Fibroblast of lung (primary cell): ENCODE measurements at regions not wholly inside any gene's neighbourhood (a gene's known extent, or its start where the extent isn't known, plus 50 kb on each side); places are given as distances from the start of the nearest gene placed in this dataset.

ENCODE experiments used
- DNase-seq, 2 donors: peaks; one replicate each; pipeline versions ENCODE4 v3.0.0 to v3.0.0-alpha.2; 2010; ENCODE audit warnings: low read depth in 2 of 2
- H2AFZ ChIP-seq: 2 replicates; pipeline ENCODE4 v1.5.1; 2012; ENCODE audit warnings: low read length, control low read depth, inconsistent platforms
- H3K27ac ChIP-seq: 2 replicates; pipeline ENCODE4 v1.5.1; 2011; ENCODE audit warnings: low read length, control low read depth; ENCODE audit not compliant: insufficient read depth
- H3K27me3 ChIP-seq: 2 replicates; pipeline ENCODE4 v1.5.1; 2011; ENCODE audit warnings: mild to moderate bottlenecking, low read length; ENCODE audit not compliant: control insufficient read depth, insufficient read depth
- H3K36me3 ChIP-seq: 2 replicates; pipeline ENCODE4 v1.5.1; 2011; ENCODE audit warnings: low read length; ENCODE audit not compliant: control insufficient read depth, insufficient read depth
- H3K4me1 ChIP-seq: 2 replicates; pipeline ENCODE4 v1.5.1; 2011; ENCODE audit warnings: low read length; ENCODE audit not compliant: control insufficient read depth, insufficient read depth; ENCODE audit errors: extremely low read depth
- H3K4me2 ChIP-seq: 2 replicates; pipeline ENCODE4 v1.5.1; 2011; ENCODE audit warnings: low read length, control low read depth; ENCODE audit not compliant: insufficient read depth; ENCODE audit errors: extremely low read depth
- H3K4me3 ChIP-seq, 4 experiments: fragments of 200-600 bp in 1 of 4; sonication (generic) in 1 of 4; replicated peaks in 1 of 4; 2 replicates each; pipeline ENCODE4 v1.5.1; 2011 to 2016; ENCODE audit warnings: low read length in 4 of 4, low read depth in 3 of 4, mild to moderate bottlenecking in 3 of 4, control low read depth in 2 of 4, inconsistent platforms in 1 of 4, mixed read lengths in 1 of 4; ENCODE audit not compliant: insufficient read depth in 1 of 4; ENCODE audit errors: control extremely low read depth in 1 of 4
- H3K79me2 ChIP-seq: 2 replicates; pipeline ENCODE4 v1.5.1; 2012; ENCODE audit warnings: mild to moderate bottlenecking, low read length, inconsistent platforms; ENCODE audit not compliant: control insufficient read depth, insufficient read depth
- H3K9ac ChIP-seq: 2 replicates; pipeline ENCODE4 v1.5.1; 2011; ENCODE audit warnings: mild to moderate bottlenecking, low read length, control low read depth; ENCODE audit not compliant: insufficient read depth
- H3K9me3 ChIP-seq: 2 replicates; pipeline ENCODE4 v1.5.1; 2012; ENCODE audit warnings: low read depth, low read length; ENCODE audit not compliant: control insufficient read depth, insufficient read depth
- H4K20me1 ChIP-seq: 2 replicates; pipeline ENCODE4 v1.5.1; 2011; ENCODE audit warnings: low read length; ENCODE audit not compliant: control insufficient read depth, insufficient read depth; ENCODE audit errors: extremely low read depth
- EZH2 ChIP-seq: IDR thresholded peaks from 2 replicates; pipeline ENCODE4 v1.5.1; 2012; ENCODE audit warnings: low read length, control low read depth, mild to moderate bottlenecking; ENCODE audit errors: missing control alignments
- TF ChIP-seq, protein P1 (sequence below), 2 donors: IDR thresholded peaks in 1 of 2; conservative IDR thresholded peaks in 1 of 2; 1 replicate in 1 of 2; 2 replicates in 1 of 2; pipeline ENCODE4 v1.5.1; 2011 to 2012; ENCODE audit warnings: low read length in 2 of 2, control low read depth in 1 of 2, inconsistent platforms in 1 of 2, low read depth in 1 of 2, mild to moderate bottlenecking in 1 of 2

DNA sequence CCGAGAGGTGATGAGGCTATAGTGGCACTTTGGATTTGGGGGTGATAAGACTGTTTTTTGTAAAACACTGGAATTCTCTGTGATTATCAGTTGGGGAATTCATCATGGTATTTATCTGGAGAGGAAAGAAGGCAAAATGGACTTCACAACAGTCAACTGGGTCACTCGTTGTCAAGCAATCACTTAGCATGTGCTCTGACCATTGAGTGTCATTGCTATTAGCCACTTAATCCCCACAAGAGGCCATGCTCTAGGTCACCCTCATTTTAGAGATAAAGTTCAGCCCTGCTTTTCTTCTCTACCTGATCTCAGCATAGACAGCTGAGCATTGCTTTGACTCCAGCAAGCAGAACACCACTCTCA is 160.1 kb upstream of the PITX1 start:
- DNase-seq: no peak
- peak overlapping the region; percentile 30 for H3K4me2 ChIP-seq
- no peak overlapping the region for H3K4me3 ChIP-seq
- H4K20me1 ChIP-seq: no peaks in the 10 kb centered on the region
- no peaks in the 10 kb centered on the region for H3K36me3 ChIP-seq
- peaks cover 14% of the 10 kb centered on the region for H3K4me1 ChIP-seq
- TF ChIP-seq, protein P1, sequence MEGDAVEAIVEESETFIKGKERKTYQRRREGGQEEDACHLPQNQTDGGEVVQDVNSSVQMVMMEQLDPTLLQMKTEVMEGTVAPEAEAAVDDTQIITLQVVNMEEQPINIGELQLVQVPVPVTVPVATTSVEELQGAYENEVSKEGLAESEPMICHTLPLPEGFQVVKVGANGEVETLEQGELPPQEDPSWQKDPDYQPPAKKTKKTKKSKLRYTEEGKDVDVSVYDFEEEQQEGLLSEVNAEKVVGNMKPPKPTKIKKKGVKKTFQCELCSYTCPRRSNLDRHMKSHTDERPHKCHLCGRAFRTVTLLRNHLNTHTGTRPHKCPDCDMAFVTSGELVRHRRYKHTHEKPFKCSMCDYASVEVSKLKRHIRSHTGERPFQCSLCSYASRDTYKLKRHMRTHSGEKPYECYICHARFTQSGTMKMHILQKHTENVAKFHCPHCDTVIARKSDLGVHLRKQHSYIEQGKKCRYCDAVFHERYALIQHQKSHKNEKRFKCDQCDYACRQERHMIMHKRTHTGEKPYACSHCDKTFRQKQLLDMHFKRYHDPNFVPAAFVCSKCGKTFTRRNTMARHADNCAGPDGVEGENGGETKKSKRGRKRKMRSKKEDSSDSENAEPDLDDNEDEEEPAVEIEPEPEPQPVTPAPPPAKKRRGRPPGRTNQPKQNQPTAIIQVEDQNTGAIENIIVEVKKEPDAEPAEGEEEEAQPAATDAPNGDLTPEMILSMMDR (conservative IDR thresholded peaks at IDR 0.05 in 1 of 2, IDR thresholded peaks at IDR 0.05 in 1 of 2; ENCODE audit: low read depth in 1 of 2, low read length in 2 of 2): no peak
- no peak for TF ChIP-seq EZH2
- H3K27me3 ChIP-seq: no peaks in the 10 kb centered on the region
- H3K79me2 ChIP-seq: no peaks in the 10 kb centered on the region
- no peaks in the 10 kb centered on the region for H3K9me3 ChIP-seq
- H3K9ac ChIP-seq: no peak overlapping the region
- H2AFZ ChIP-seq: no peak overlapping the region
- H3K27ac ChIP-seq: no peak overlapping the region

DNA sequence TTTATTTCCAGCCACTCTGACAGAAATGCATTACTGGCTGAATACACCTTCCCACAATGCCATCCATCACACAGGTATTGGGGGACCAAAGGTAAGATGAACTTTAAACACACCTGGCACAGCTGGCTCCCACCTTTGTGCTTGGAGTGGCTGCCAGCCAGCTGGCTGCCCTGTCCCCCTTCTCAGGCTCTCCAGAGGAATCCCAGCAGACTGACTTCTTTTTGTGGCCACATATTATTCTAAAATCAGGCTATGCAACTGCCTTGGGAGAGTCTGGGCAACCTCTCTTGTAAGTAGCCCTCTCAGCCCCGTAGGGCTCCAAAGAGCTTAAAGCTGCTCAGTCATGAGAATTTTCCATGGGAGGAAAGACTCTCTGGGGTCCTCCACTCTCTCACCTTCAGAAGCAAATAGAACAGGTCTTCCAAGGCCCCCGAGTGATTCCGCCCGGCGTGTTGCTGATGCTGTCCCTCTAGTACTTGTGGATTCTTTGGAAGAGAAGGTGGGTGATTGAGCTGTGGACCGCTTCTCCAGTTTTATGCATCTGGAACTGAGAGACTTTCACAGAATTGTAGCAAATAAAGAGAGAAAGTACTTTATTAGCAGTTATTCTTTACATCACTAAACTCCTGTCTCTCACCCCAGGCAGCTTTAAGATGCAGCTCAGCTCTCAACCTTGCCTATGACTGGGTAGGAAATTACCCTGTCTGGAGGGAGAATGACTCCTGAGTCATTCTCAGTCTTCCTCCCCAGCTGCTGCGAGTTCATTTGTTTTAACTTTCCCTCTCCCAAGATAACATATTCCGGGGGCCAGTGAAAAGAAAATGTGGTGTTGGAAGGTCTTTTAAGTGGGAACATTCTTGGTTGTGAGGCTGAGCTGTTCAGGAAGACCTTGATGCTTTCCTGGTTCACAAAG is 159.4 kb upstream of the PITX1 start:
- no peak overlapping the region for H3K4me3 ChIP-seq
- no peak overlapping the region for H3K9ac ChIP-seq
- H3K4me1 ChIP-seq: peaks cover 14% of the 10 kb centered on the region
- no peaks in the 10 kb centered on the region for H3K9me3 ChIP-seq
- no peaks in the 10 kb centered on the region for H3K36me3 ChIP-seq
- peak; percentile 65 to 84 for DNase-seq
- H3K79me2 ChIP-seq: no peaks in the 10 kb centered on the region
- H3K27me3 ChIP-seq: no peaks in the 10 kb centered on the region
- H2AFZ ChIP-seq: no peak overlapping the region
- H3K4me2 ChIP-seq: peak overlapping the region; percentile 30
- TF ChIP-seq, protein P1 (conservative IDR thresholded peaks at IDR 0.05 in 1 of 2, IDR thresholded peaks at IDR 0.05 in 1 of 2; ENCODE audit: low read depth in 1 of 2, low read length in 2 of 2): no peak
- no peak for TF ChIP-seq EZH2
- H3K27ac ChIP-seq: no peak overlapping the region
- H4K20me1 ChIP-seq: no peaks in the 10 kb centered on the region

DNA sequence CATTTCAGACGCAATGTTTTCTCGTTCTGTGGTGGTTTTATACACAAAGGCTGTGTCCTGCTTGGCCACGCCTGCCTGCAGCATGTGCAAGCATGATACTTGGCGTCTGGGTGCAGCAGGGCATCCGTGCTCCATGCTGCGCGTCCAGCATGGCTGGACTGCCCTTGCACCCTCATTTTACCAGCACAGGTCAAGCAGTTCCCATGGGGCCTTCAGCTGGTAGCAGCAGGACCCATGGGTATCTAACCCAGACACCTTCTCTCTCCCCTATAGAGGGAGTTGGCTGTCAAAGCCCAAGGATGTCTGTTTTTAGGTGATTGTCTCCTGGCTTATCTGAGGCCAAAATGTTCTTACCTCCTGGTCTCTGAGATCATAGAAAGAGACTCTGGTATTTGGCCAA is 158.3 kb upstream of the PITX1 start:
- no peaks in the 10 kb centered on the region for H3K79me2 ChIP-seq
- H3K9ac ChIP-seq: no peak overlapping the region
- H3K4me2 ChIP-seq: no peak overlapping the region
- peaks cover 14% of the 10 kb centered on the region for H3K4me1 ChIP-seq
- no peak for DNase-seq
- no peaks in the 10 kb centered on the region for H3K36me3 ChIP-seq
- H3K4me3 ChIP-seq: no peak overlapping the region
- H2AFZ ChIP-seq: no peak overlapping the region
- H4K20me1 ChIP-seq: no peaks in the 10 kb centered on the region
- no peak overlapping the region for H3K27ac ChIP-seq
- H3K27me3 ChIP-seq: no peaks in the 10 kb centered on the region
- no peaks in the 10 kb centered on the region for H3K9me3 ChIP-seq
- TF ChIP-seq, protein P1 (conservative IDR thresholded peaks at IDR 0.05 in 1 of 2, IDR thresholded peaks at IDR 0.05 in 1 of 2; ENCODE audit: low read depth in 1 of 2, low read length in 2 of 2): no peak
- no peak for TF ChIP-seq EZH2
